Inflammatory macrophage (primary cell): ENCODE measurements at regions not wholly inside any gene's neighbourhood (a gene's known extent, or its start where the extent isn't known, plus 50 kb on each side); places are given as distances from the start of the nearest gene placed in this dataset.

Experiments
- DNase-seq, 2 donors: peaks; one replicate each; pipeline ENCODE4 v3.0.0-alpha.2; 2020 to 2022

DNA sequence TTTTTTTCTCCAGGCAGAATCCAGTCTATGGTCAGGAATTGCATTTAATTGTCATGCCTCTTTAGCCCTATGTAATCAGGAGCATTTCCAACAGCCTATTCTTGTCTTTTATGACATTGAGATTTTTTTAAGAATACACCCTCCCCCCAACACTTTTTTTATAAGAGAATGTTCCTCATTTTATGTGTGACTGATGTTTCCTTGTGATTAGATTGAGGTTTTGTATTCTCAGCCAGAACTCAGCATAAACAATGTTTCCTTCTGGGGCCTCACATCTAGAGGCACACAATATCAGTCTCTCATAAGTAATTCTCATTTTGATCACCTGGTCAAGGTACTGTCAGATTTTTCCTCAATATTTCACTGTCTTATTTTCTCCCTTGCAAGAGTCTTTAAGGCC is 193.4 kb upstream of the PDE1C start:
- DNase-seq = no peak

DNA sequence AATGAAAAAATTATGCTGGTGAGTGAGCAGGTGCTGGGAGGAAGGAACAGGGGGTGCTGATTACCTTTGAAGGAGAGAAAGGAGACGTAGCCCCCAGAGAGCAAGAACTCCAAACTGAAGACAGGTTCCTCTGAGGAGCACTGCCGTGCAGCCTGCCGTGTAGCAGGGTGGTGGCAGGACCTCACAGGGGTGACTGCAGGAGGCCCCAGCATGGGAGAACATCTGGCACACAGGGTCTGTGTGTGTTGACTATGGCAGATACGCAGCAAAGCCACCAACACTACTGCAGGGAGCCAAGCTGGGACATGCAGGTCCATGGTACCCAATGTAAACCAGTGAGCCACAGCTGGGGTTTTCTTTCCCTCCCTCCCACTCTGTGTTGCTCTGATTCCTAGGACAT is 192.1 kb upstream of the PDE1C start:
- DNase-seq = no peak

GRCh38 chr7:32259931-32260596 is 189.9 kb upstream of the PDE1C start:
- no peak for DNase-seq

GRCh38 chr7:32258265-32258664 is 188.1 kb upstream of the PDE1C start:
- no peak for DNase-seq

- DNase-seq = no peak
Observed at GRCh38 chr7:32257621-32258020, 187.4 kb upstream of the PDE1C start.

DNA sequence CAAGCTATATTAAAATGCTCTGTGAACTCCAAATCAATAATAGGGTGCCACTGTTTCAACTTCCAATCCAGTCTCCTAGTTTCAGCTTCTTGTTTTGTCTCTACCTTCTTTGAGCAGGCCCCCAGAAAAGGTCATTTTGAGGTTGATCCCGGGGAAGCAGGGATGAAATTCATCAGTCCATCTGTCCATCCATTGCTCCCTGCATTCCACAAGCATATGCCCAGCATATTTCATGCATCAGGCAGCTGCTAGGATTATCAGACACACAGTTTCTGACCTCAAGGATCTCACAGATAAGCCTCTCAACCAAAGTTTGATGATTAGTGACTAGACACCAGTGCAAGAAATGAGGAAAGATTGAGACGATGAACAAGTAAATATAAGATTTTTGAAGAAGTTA is 186.6 kb upstream of the PDE1C start:
- no peak for DNase-seq

DNA sequence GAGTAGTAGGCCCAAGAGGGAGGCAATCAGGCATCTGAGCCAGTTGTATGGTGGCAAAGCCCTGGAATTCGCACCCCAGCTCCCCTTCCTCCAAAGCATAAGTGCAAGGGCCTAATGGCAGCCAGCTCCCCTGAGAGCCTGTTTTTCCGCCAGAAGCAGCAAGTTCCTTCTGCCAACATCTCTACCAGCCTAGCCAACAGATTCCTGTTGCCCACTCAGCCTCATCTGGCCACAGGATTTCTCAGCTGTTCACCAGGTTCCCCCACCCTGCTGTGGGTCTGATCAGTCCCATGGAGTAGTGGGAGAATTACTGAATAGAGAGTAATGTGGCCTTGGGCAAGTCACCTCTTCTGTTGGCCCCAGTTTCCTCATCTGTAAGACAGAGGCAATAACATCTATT is 186.2 kb upstream of the PDE1C start:
- no peak for DNase-seq

GRCh38 chr7:32255036-32255435 is 184.8 kb upstream of the PDE1C start:
- no peak for DNase-seq

GRCh38 chr7:32253299-32253698 is 183.1 kb upstream of the PDE1C start:
- no peak for DNase-seq

GRCh38 chr7:32251659-32252058 is 181.5 kb upstream of the PDE1C start:
- DNase-seq = no peak

GRCh38 chr7:32250471-32251260 is 180.5 kb upstream of the PDE1C start:
- no peak for DNase-seq

GRCh38 chr7:32250003-32250402 is 179.8 kb upstream of the PDE1C start:
- no peak for DNase-seq

DNA sequence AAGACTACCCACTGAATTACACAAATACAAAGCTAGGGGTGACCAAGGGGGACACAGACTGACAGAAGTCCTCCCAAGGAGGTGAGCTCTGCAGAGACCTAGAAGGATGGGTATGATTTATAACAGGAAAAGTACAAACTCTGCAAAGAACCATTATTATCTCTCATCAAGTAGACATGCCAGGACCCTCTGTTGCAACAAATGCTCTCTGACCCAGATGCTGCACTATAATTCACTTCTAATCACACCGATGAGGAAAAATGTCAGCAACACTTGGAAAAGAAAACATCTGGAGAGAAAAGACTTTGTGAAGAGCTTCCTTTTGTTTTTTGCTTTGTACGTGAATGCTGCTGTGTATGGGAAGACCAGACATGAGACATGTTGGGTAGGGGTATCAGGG is 178.3 kb upstream of the PDE1C start:
- DNase-seq = no peak

- DNase-seq = no peak
Observed at GRCh38 chr7:32244806-32245345, 174.7 kb upstream of the PDE1C start.

- no peak for DNase-seq
Observed at GRCh38 chr7:32243687-32244290, 173.6 kb upstream of the PDE1C start.

DNA sequence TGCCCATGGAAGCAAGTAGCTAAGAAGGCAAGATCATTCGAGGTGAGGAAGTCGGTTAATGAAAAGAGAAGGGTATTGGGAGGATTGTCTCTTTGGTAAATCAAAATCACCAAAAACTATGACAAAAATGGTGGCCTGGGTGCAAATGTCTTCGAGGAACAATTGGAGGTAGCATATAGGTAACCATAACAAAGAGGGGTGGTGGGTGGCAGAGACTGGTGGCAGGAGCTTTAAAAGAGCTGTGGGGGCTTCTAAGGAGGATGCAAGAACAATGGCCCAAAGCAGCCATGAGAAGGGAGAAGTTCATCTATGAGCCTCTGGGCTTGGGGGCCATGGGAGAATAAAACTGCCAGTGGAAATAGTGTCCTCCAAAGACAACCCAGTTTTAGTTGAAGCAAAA is 172.2 kb upstream of the PDE1C start:
- no peak for DNase-seq

- no peak for DNase-seq
Observed at GRCh38 chr7:32241636-32242035, 171.4 kb upstream of the PDE1C start.

- no peak for DNase-seq
Observed at GRCh38 chr7:32239764-32240163, 169.6 kb upstream of the PDE1C start.

GRCh38 chr7:32228601-32229000 is 158.4 kb upstream of the PDE1C start:
- no peak for DNase-seq

DNA sequence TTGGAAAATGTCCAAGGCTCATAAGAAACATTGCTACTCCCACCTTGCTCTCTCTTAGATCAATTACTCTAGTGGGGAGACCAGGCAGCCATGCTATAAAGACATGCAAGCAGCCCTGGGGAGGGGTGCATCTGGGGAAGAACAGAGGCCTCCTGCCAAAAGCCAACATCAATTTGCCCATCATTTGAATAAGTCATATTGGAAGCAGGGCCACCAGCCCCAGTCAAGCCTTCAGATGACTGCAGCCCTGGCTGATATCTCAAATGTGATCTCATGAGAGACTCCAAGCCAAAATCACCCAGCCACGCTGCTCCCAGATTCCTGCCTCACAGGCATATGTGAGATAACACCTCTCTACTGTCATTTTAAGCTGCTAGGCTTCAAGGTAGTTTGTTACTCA is 157.5 kb upstream of the PDE1C start:
- DNase-seq = no peak

DNA sequence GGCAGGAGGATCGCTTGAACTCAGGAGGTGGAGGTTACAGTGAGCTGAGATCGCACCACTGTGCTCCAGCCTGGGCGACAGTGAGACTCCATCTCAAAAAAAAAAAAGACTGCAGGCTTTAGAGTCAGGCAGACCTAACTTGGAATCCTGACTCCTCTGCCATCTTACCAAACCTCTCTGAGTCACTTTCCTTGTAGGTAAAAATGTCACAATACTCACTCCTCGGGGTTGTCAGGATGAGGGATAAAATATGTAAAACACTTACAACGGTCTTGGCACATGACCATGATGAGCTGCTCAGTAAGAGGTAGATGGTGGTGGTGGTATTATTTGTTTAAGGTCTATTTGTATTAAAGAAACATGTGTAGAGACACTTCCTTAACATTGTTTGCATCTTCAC is 154.1 kb upstream of the PDE1C start:
- no peak for DNase-seq

DNA sequence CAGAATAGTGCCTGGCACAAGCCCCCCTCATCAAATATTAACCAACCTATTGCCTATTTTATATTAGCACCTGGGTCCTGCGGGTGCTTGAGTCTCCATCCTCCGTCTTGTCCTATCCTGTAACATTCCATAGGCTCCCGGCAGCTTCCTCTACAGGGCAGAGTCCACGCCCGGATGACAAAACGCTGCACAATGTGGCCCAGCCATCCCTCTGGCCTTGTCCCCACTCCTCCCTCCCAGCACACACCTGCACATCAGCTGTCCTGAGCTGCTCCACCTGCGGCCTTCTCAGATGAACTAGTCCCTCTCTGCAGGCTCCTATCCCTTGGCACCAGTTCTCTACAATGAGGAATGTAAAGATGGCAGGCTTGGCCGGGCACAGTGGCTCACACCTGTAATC is 153.5 kb upstream of the PDE1C start:
- DNase-seq = no peak

- no peak for DNase-seq
Observed at GRCh38 chr7:32223071-32223650, 153.0 kb upstream of the PDE1C start.
